ENCODE measurements at regions not wholly inside any gene's neighbourhood (a gene's known extent, or its start where the extent isn't known, plus 50 kb on each side); places are given as distances from the start of the nearest gene placed in this dataset.
"Not testable (repeated sequence)": the region's sequence is repeated elsewhere in the genome, so short reads cannot be mapped to it uniquely, and the experiment has no call there.

DNA sequence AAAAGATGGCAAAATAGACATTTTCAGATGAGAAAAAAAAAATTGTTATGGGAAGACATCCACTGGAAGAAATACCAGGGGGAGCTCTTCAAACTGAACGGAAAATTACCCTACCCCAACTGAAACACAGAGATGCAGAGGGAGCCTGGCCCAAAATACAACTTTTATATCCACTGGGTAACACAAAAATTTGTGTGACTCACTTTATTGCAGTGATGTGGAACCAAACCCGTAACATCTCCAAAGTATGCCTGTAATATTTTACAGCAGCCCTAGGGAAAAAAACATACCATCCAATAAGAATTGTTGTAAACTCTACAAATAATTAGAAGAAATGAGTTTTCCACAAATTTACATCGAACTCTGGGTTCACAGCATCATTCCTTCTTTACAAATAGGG, 152.6 kb upstream of the KCTD7 start:
- POLR2A ChIA-PET, result interaction anchor here in 1 of 2 donors (0.6 kb wide), 1 partner anchor 7 kb away, joined by 5 read pairs; no protein-coding TSS in a partner anchor
- ATAC-seq (replicated peaks in 1 of 4); H3K4me3 ChIP-seq (ENCODE audit: control insufficient read depth in 1 of 2, extremely low read depth in 1 of 2, low read length in 1 of 2); H3K27ac ChIP-seq (ENCODE audit: low read length); CTCF ChIA-PET; H3K27me3 Mint-ChIP-seq; H3K9me3 Mint-ChIP-seq; H3K27me3 ChIP-seq (replicated peaks in 1 of 2; ENCODE audit: control insufficient read depth in 2 of 2, extremely low read depth in 1 of 2, insufficient read depth in 2 of 2, low read length in 1 of 2); H3K9me3 ChIP-seq; H3K4me1 Mint-ChIP-seq; H3K27ac Mint-ChIP-seq; DNase-seq; H3K4me3 Mint-ChIP-seq; H3K4me1 ChIP-seq (ENCODE audit: control insufficient read depth in 1 of 2, extremely low read depth in 1 of 2, insufficient read depth in 2 of 2, low read length in 2 of 2): not testable (repeated sequence)
- H3K36me3 Mint-ChIP-seq, result peaks cover 51% of the 10 kb centered on the region
- peaks cover 0 to 21% of the 10 kb centered on the region in 2 donors for H3K36me3 ChIP-seq (ENCODE audit: control insufficient read depth in 2 of 2, extremely low read depth in 1 of 2, insufficient read depth in 1 of 2, low read length in 1 of 2)
- 100% methylated on average over 1 of the region's 3 CpGs for WGBS (ENCODE audit: insufficient coverage)

DNA sequence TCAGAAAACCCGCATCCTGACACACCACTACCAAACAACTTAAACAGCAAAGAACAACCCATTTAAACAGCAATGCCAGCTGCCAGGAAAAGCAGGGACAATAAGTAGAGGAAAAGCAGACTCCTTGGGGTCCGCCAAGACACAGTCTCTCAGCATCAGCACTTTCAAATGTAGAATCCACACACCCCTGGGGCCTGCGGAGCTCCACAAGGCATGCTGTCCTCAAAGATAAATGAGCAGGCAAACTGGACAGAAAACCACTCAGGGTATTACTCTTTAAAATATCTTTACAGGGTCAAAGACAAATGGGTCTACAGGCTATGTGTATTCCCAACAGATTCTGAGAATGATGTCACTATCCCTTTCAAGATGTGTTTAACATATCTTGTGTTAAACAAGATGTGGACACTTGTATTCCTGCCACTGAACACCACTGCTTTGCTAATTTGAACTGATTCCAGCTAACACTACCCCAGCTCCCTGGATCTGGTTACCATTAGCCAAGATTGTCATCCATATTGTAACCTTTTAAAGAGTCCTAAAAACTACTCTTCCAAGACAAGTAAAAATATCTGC, 150.8 kb upstream of the KCTD7 start:
- H3K4me3 ChIP-seq (ENCODE audit: control insufficient read depth in 1 of 2, extremely low read depth in 1 of 2, low read length in 1 of 2); DNase-seq; ATAC-seq (replicated peaks in 1 of 4); H3K27ac Mint-ChIP-seq; H3K9me3 ChIP-seq; H3K4me1 ChIP-seq (ENCODE audit: control insufficient read depth in 1 of 2, extremely low read depth in 1 of 2, insufficient read depth in 2 of 2, low read length in 2 of 2); H3K9me3 Mint-ChIP-seq; H3K27me3 Mint-ChIP-seq; H3K27ac ChIP-seq (ENCODE audit: low read length); H3K4me1 Mint-ChIP-seq; H3K4me3 Mint-ChIP-seq; H3K27me3 ChIP-seq (replicated peaks in 1 of 2; ENCODE audit: control insufficient read depth in 2 of 2, extremely low read depth in 1 of 2, insufficient read depth in 2 of 2, low read length in 1 of 2): not testable (repeated sequence)
- ChIA-PET POLR2A (interaction anchor here in 1 of 2 donors (0.6 kb wide), 1 partner anchor 16 kb away, joined by 6 read pairs; no protein-coding TSS in a partner anchor), CTCF (interaction anchor here in 1 of 2 donors (0.6 kb wide), 1 partner anchor 33 kb away, joined by 3 read pairs; no protein-coding TSS in a partner anchor)
- peaks cover 0 to 21% of the 10 kb centered on the region in 2 donors for H3K36me3 ChIP-seq (ENCODE audit: control insufficient read depth in 2 of 2, extremely low read depth in 1 of 2, insufficient read depth in 1 of 2, low read length in 1 of 2)
- peaks cover 57% of the 10 kb centered on the region for H3K36me3 Mint-ChIP-seq
- 100% methylated on average over 1 of the region's 3 CpGs for WGBS (ENCODE audit: insufficient coverage)

DNA sequence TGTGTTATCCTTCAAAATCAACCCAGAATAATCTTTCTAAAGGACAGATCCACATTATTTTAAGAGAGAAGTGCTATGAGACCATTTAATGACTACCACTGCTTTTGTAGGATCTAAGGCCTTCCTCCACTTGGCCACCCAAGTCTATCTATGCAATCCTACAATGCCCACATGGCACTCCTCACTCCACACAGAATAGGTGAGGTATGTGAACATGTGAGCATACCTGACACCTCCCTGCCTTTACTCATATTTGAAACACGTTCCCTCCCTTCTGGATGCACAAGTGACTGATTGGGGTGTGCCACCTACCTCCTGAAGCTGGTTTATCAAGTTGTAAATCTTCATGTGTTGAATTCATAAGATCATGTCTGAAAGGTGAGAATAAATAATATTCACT, 147.5 kb upstream of the KCTD7 start:
- H3K4me1 Mint-ChIP-seq; POLR2A ChIA-PET; H3K27me3 ChIP-seq (replicated peaks in 1 of 2; ENCODE audit: control insufficient read depth in 2 of 2, extremely low read depth in 1 of 2, insufficient read depth in 2 of 2, low read length in 1 of 2); H3K9me3 Mint-ChIP-seq; H3K27ac Mint-ChIP-seq; H3K27ac ChIP-seq (ENCODE audit: low read length); H3K27me3 Mint-ChIP-seq; ATAC-seq (replicated peaks in 1 of 4); DNase-seq; CTCF ChIA-PET; H3K4me3 ChIP-seq (ENCODE audit: control insufficient read depth in 1 of 2, extremely low read depth in 1 of 2, low read length in 1 of 2); H3K4me3 Mint-ChIP-seq; H3K9me3 ChIP-seq; H3K36me3 ChIP-seq (ENCODE audit: control insufficient read depth in 2 of 2, extremely low read depth in 1 of 2, insufficient read depth in 1 of 2, low read length in 1 of 2); H3K4me1 ChIP-seq (ENCODE audit: control insufficient read depth in 1 of 2, extremely low read depth in 1 of 2, insufficient read depth in 2 of 2, low read length in 2 of 2): not testable (repeated sequence)
- H3K36me3 Mint-ChIP-seq, result peaks cover 56% of the 10 kb centered on the region
- no CpG with 5 or more reads among the region's 1 CpG for WGBS (ENCODE audit: insufficient coverage)

DNA sequence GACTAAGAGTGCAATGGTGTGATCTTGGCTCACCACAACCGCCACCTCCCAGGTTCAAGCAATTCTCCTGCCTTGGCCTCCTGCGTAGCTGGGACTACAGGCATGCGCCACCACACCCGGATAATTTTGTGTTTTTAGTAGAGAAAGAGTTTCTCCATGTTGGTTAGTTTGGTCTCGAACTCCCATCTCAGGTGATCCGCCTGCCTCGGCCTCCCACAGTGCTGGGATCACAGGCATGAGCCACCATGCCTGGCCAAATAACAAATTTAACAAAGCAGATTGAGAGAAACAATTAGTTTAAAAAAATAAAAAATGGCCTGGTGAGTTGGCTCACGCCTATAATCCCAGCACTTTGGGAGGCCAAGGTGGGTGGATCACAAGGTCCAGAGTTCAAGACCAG, 139.6 kb upstream of the KCTD7 start:
- POLR2A ChIA-PET; H3K27me3 ChIP-seq (replicated peaks in 1 of 2; ENCODE audit: control insufficient read depth in 2 of 2, extremely low read depth in 1 of 2, insufficient read depth in 2 of 2, low read length in 1 of 2); H3K9me3 ChIP-seq; H3K27ac Mint-ChIP-seq; H3K4me3 Mint-ChIP-seq; DNase-seq; H3K36me3 ChIP-seq (ENCODE audit: control insufficient read depth in 2 of 2, extremely low read depth in 1 of 2, insufficient read depth in 1 of 2, low read length in 1 of 2); ATAC-seq (replicated peaks in 1 of 4); H3K4me3 ChIP-seq (ENCODE audit: control insufficient read depth in 1 of 2, extremely low read depth in 1 of 2, low read length in 1 of 2); CTCF ChIA-PET; H3K27ac ChIP-seq (ENCODE audit: low read length); H3K27me3 Mint-ChIP-seq; H3K9me3 Mint-ChIP-seq: not testable (repeated sequence)
- Mint-ChIP-seq H3K4me1 (peaks cover 12 to 18% (median 18%) of the 10 kb centered on the region in 3 donors), H3K36me3 (peaks cover 15% of the 10 kb centered on the region)
- H3K4me1 ChIP-seq (ENCODE audit: control insufficient read depth in 1 of 2, extremely low read depth in 1 of 2, insufficient read depth in 2 of 2, low read length in 2 of 2), result peaks cover 4 to 14% of the 10 kb centered on the region in 2 experiments
- WGBS (ENCODE audit: insufficient coverage), result 100% methylated on average over 1 of the region's 8 CpGs

DNA sequence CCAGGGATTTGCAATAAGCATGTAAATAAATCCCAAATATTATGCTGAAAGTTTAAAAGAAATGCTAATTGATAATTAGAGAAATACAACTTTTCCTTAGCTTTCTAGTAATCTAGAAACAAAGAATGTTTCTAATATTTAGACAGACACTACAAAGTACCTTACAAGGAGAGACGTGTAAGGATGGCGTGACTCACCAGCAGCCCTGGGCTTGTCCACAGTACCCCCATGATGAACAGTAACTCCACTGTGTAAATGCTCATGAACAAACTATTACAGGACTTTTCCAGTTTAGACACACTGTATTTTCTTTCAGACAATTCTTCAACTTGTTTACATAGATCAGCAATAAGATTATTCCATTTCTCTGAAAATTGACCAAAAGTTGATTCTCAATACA, 138.9 kb upstream of the KCTD7 start:
- no CpG with 5 or more reads among the region's 2 CpGs for WGBS (ENCODE audit: insufficient coverage)
- H3K27me3 Mint-ChIP-seq; H3K36me3 ChIP-seq (ENCODE audit: control insufficient read depth in 2 of 2, extremely low read depth in 1 of 2, insufficient read depth in 1 of 2, low read length in 1 of 2); H3K9me3 ChIP-seq; H3K27ac ChIP-seq (ENCODE audit: low read length); H3K4me3 ChIP-seq (ENCODE audit: control insufficient read depth in 1 of 2, extremely low read depth in 1 of 2, low read length in 1 of 2); POLR2A ChIA-PET; DNase-seq; H3K27ac Mint-ChIP-seq; ATAC-seq (replicated peaks in 1 of 4); H3K9me3 Mint-ChIP-seq; H3K4me3 Mint-ChIP-seq; H3K27me3 ChIP-seq (replicated peaks in 1 of 2; ENCODE audit: control insufficient read depth in 2 of 2, extremely low read depth in 1 of 2, insufficient read depth in 2 of 2, low read length in 1 of 2): not testable (repeated sequence)
- H3K4me1 Mint-ChIP-seq, result peaks cover 14 to 20% (median 18%) of the 10 kb centered on the region in 3 donors
- CTCF ChIA-PET, result interaction anchor here in 1 of 2 donors (0.7 kb wide), 1 partner anchor 360 kb away, joined by 4 read pairs; no protein-coding TSS in a partner anchor
- peaks cover 4 to 20% of the 10 kb centered on the region in 2 experiments for H3K4me1 ChIP-seq (ENCODE audit: control insufficient read depth in 1 of 2, extremely low read depth in 1 of 2, insufficient read depth in 2 of 2, low read length in 2 of 2)
- peaks cover 14% of the 10 kb centered on the region for H3K36me3 Mint-ChIP-seq

DNA sequence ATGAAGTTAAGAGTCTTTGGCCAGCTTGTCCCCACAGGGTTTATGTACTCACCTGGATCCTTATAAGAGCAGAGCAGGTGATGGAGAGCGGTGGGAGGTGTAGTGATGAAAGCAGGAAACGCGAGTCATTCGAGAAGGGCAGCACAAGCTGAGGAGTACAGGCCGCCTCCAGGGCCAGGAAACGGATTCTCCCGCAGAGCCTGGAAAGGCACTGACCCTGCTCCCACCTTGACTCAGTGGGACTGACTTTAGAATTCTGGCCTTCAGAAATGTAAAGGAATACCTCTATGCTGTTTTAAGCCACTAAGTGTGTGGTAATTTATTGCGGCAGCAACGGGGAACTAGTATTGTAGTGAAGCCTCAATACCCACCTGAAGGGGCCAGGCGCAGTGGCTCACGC, 137.7 kb upstream of the KCTD7 start:
- H3K27ac Mint-ChIP-seq; CTCF ChIA-PET; DNase-seq; H3K36me3 Mint-ChIP-seq; H3K4me3 ChIP-seq (ENCODE audit: control insufficient read depth in 1 of 2, extremely low read depth in 1 of 2, low read length in 1 of 2); H3K36me3 ChIP-seq (ENCODE audit: control insufficient read depth in 2 of 2, extremely low read depth in 1 of 2, insufficient read depth in 1 of 2, low read length in 1 of 2); H3K4me3 Mint-ChIP-seq; POLR2A ChIA-PET; H3K27me3 ChIP-seq (replicated peaks in 1 of 2; ENCODE audit: control insufficient read depth in 2 of 2, extremely low read depth in 1 of 2, insufficient read depth in 2 of 2, low read length in 1 of 2); H3K9me3 ChIP-seq; H3K27me3 Mint-ChIP-seq; H3K27ac ChIP-seq (ENCODE audit: low read length); ATAC-seq (replicated peaks in 1 of 4); H3K9me3 Mint-ChIP-seq: not testable (repeated sequence)
- no CpG with 5 or more reads among the region's 11 CpGs for WGBS (ENCODE audit: insufficient coverage)
- peaks cover 18 to 25% (median 19%) of the 10 kb centered on the region in 3 donors for H3K4me1 Mint-ChIP-seq
- peaks cover 4 to 20% of the 10 kb centered on the region in 2 experiments for H3K4me1 ChIP-seq (ENCODE audit: control insufficient read depth in 1 of 2, extremely low read depth in 1 of 2, insufficient read depth in 2 of 2, low read length in 2 of 2)
